HG03442 (cell line): ENCODE measurements at regions not wholly inside any gene's neighbourhood (a gene's known extent, or its start where the extent isn't known, plus 50 kb on each side); places are given as distances from the start of the nearest gene placed in this dataset.

Source experiments
- ATAC-seq: cut with Tn5 transposase; IDR thresholded peaks from one replicate; pipeline ENCODE4 v1.9.1; 2021; ENCODE audit warnings: mild to moderate bottlenecking, moderate library complexity; ENCODE audit not compliant: unreplicated experiment

- ATAC-seq = no peak
These were observed 93.1 kb downstream of the RHOB start for GRCh38 chr2:20539776-20540586.

- ATAC-seq = no peak
These were observed 93.9 kb downstream of the RHOB start for GRCh38 chr2:20540587-20541293.

- no peak for ATAC-seq
These were observed 94.4 kb downstream of the RHOB start for GRCh38 chr2:20541294-20541640.

- ATAC-seq = no peak
These were observed 94.8 kb downstream of the RHOB start for GRCh38 chr2:20541651-20542050.

- no peak for ATAC-seq
These were observed 95.4 kb downstream of the RHOB start for GRCh38 chr2:20542269-20542668.

GRCh38 chr2:20542746-20543468 is 96.0 kb downstream of the RHOB start:
- no peak for ATAC-seq

- no peak for ATAC-seq
These were observed 96.7 kb downstream of the RHOB start for GRCh38 chr2:20543469-20544152.

- no peak for ATAC-seq
These were observed 97.4 kb downstream of the RHOB start for GRCh38 chr2:20544153-20544747.

GRCh38 chr2:20549144-20549543 is 101.8 kb downstream of the HS1BP3 start:
- ATAC-seq = no peak

- no peak for ATAC-seq
These were observed 101.1 kb downstream of the HS1BP3 start for GRCh38 chr2:20549691-20550348.

- ATAC-seq = no peak
These were observed 99.5 kb downstream of the HS1BP3 start for GRCh38 chr2:20551260-20551944.

- no peak for ATAC-seq
These were observed 99.0 kb downstream of the HS1BP3 start for GRCh38 chr2:20551945-20552328.

- no peak for ATAC-seq
These were observed 98.1 kb downstream of the HS1BP3 start for GRCh38 chr2:20552847-20553246.

GRCh38 chr2:20553580-20553979 is 97.3 kb downstream of the HS1BP3 start:
- ATAC-seq = no peak

GRCh38 chr2:20555954-20556353 is 94.9 kb downstream of the HS1BP3 start:
- no peak for ATAC-seq

GRCh38 chr2:20556756-20557155 is 94.1 kb downstream of the HS1BP3 start:
- no peak for ATAC-seq

- no peak for ATAC-seq
These were observed 93.7 kb downstream of the HS1BP3 start for GRCh38 chr2:20557226-20557625.

- no peak for ATAC-seq
These were observed 93.3 kb downstream of the HS1BP3 start for GRCh38 chr2:20557635-20558034.

- no peak for ATAC-seq
These were observed 92.3 kb downstream of the HS1BP3 start for GRCh38 chr2:20558391-20559150.
